Osteoblast (primary cell): ENCODE measurements at regions not wholly inside any gene's neighbourhood (a gene's known extent, or its start where the extent isn't known, plus 50 kb on each side); places are given as distances from the start of the nearest gene placed in this dataset.
"Not testable (repeated sequence)": the region's sequence is repeated elsewhere in the genome, so short reads cannot be mapped to it uniquely, and the experiment has no call there.

Source experiments
- DNase-seq: peaks from one replicate; pipeline ENCODE4 v3.0.0; 2011; ENCODE audit warnings: low spot score, mixed read lengths; ENCODE audit not compliant: insufficient read length; ENCODE audit errors: missing footprints
- H2AFZ ChIP-seq: 2 replicates; pipeline ENCODE4 v1.6.0; 2011; ENCODE audit warnings: mild to moderate bottlenecking, low read length
- H3K27ac ChIP-seq: 2 replicates; pipeline ENCODE4 v1.5.1; 2011; ENCODE audit warnings: mild to moderate bottlenecking, low read depth, low read length, moderate library complexity
- H3K27me3 ChIP-seq: 2 replicates; pipeline ENCODE4 v1.6.0; 2012; ENCODE audit warnings: mild to moderate bottlenecking, control low read depth, inconsistent platforms, low read length, moderate library complexity; ENCODE audit not compliant: insufficient read depth
- H3K36me3 ChIP-seq: 2 replicates; pipeline ENCODE4 v1.5.1; 2011; ENCODE audit warnings: mild to moderate bottlenecking, low read length, control low read depth, moderate library complexity; ENCODE audit not compliant: insufficient read depth
- H3K4me1 ChIP-seq: 2 replicates; pipeline ENCODE4 v1.5.1; 2011; ENCODE audit warnings: mild to moderate bottlenecking, low read length, control low read depth, moderate library complexity; ENCODE audit not compliant: insufficient read depth
- H3K4me2 ChIP-seq: 2 replicates; pipeline ENCODE4 v1.6.0; 2011; ENCODE audit warnings: mild to moderate bottlenecking, low read length; ENCODE audit not compliant: insufficient read depth
- H3K4me3 ChIP-seq: fragments of 200-600 bp; sonication (generic); 3 replicates; pipeline ENCODE4 v1.5.1; 2012; ENCODE audit warnings: mild to moderate bottlenecking, low read length, inconsistent platforms; ENCODE audit not compliant: insufficient read depth
- H3K79me2 ChIP-seq: 2 replicates; pipeline ENCODE4 v1.6.0; 2012; ENCODE audit warnings: mild to moderate bottlenecking, low read length, control low read depth, inconsistent platforms; ENCODE audit not compliant: insufficient read depth
- H3K9me3 ChIP-seq: 2 replicates; pipeline ENCODE4 v1.5.1; 2011; ENCODE audit warnings: low read depth, low read length, control low read depth
- H4K20me1 ChIP-seq: 2 replicates; pipeline ENCODE4 v1.6.0; 2012; ENCODE audit warnings: mild to moderate bottlenecking, low read length, control low read depth; ENCODE audit not compliant: insufficient read depth
- CTCF ChIP-seq: IDR thresholded peaks from 2 replicates; pipeline ENCODE4 v1.5.1; 2011; ENCODE audit warnings: mild to moderate bottlenecking, low read depth, low read length, moderate library complexity; ENCODE audit errors: extremely low read depth

- H3K36me3 ChIP-seq = no peaks in the 10 kb centered on the region
- peak overlapping the region; percentile 78 for H2AFZ ChIP-seq
- no peak overlapping the region for H3K4me3 ChIP-seq
- no peaks in the 10 kb centered on the region for H3K4me1 ChIP-seq
- no peaks in the 10 kb centered on the region for H3K27me3 ChIP-seq
- no peaks in the 10 kb centered on the region for H4K20me1 ChIP-seq
- no peak for DNase-seq
- H3K9me3 ChIP-seq = no peaks in the 10 kb centered on the region
- H3K4me2 ChIP-seq = no peak overlapping the region
- no peak for TF ChIP-seq CTCF
- no peak overlapping the region for H3K27ac ChIP-seq
- H3K79me2 ChIP-seq = no peaks in the 10 kb centered on the region
Measured at GRCh38 chr4:137892134-137892533, 350.0 kb downstream of the SLC7A11 start.

GRCh38 chr4:137890812-137891211, 351.3 kb downstream of the SLC7A11 start:
- Histone ChIP-seq H3K9me3 (no peaks in the 10 kb centered on the region), H3K4me2 (no peak overlapping the region), H2AFZ (no peak overlapping the region), H3K36me3 (no peaks in the 10 kb centered on the region), H3K79me2 (no peaks in the 10 kb centered on the region), H3K4me1 (no peaks in the 10 kb centered on the region), H4K20me1 (no peaks in the 10 kb centered on the region), H3K27me3 (no peaks in the 10 kb centered on the region), H3K27ac (no peak overlapping the region), H3K4me3 (no peak overlapping the region)
- no peak for DNase-seq
- TF ChIP-seq CTCF = no peak

- TF ChIP-seq CTCF = no peak
- no peak for DNase-seq
- Histone ChIP-seq H3K27me3 (no peaks in the 10 kb centered on the region), H4K20me1 (no peaks in the 10 kb centered on the region), H3K4me1 (no peaks in the 10 kb centered on the region), H3K4me2 (no peak overlapping the region), H3K79me2 (no peaks in the 10 kb centered on the region), H3K9me3 (no peaks in the 10 kb centered on the region), H3K27ac (no peak overlapping the region), H3K4me3 (no peak overlapping the region), H3K36me3 (no peaks in the 10 kb centered on the region), H2AFZ (peak overlapping the region; percentile 63)
Measured at GRCh38 chr4:137881641-137882040, 349.3 kb upstream of the PCDH18 start.

- not testable (repeated sequence) for H3K9me3 ChIP-seq, H2AFZ ChIP-seq, H4K20me1 ChIP-seq, H3K4me2 ChIP-seq, DNase-seq, H3K79me2 ChIP-seq, H3K36me3 ChIP-seq, H3K4me3 ChIP-seq, H3K27ac ChIP-seq, H3K4me1 ChIP-seq, H3K27me3 ChIP-seq
Measured at GRCh38 chr4:137868067-137868466, 335.8 kb upstream of the PCDH18 start.
